Lung (tissue), 11 donors: ENCODE measurements at regions not wholly inside any gene's neighbourhood (a gene's known extent, or its start where the extent isn't known, plus 50 kb on each side); places are given as distances from the start of the nearest gene placed in this dataset.

Experiments used
- ATAC-seq: fragments of 200-7000 bp; cut with Tn5 transposase; one replicate; pipeline ENCODE4 v1.9.1; 2020; ENCODE audit warnings: moderate number of reproducible peaks; ENCODE audit not compliant: insufficient read depth, low FRiP score
- DNase-seq, 3 donors: peaks; one replicate each; pipeline ENCODE4 v3.0.0-alpha.2; 2013 to 2017
- H3K27ac ChIP-seq, 2 donors: one replicate each; pipeline ENCODE4 v1.5.1; 2013; ENCODE audit warnings: mild to moderate bottlenecking in 2 of 2, moderate library complexity in 2 of 2, control low read depth in 1 of 2, inconsistent platforms in 1 of 2, low read depth in 1 of 2, low read length in 1 of 2
- H3K27me3 ChIP-seq, 3 donors: one replicate each; pipeline ENCODE4 v1.5.1; 2013; ENCODE audit warnings: low read length in 2 of 3; ENCODE audit not compliant: control insufficient read depth in 3 of 3, insufficient read depth in 3 of 3
- H3K36me3 ChIP-seq, 4 donors: one replicate each; pipeline ENCODE4 v1.5.1; 2013; ENCODE audit warnings: low read length in 4 of 4, mild to moderate bottlenecking in 1 of 4, moderate library complexity in 1 of 4; ENCODE audit not compliant: control insufficient read depth in 4 of 4, insufficient read depth in 4 of 4
- H3K4me1 ChIP-seq, 5 donors: one replicate each; pipeline ENCODE4 v1.5.1; 2013; ENCODE audit warnings: low read length in 5 of 5, mild to moderate bottlenecking in 2 of 5, moderate library complexity in 1 of 5; ENCODE audit not compliant: control insufficient read depth in 5 of 5, insufficient read depth in 5 of 5
- H3K4me3 ChIP-seq: one replicate; pipeline ENCODE4 v1.5.1; 2013; ENCODE audit warnings: mild to moderate bottlenecking, control low read depth, moderate library complexity
- H3K9ac ChIP-seq, 2 donors: one replicate each; pipeline ENCODE4 v1.5.1; 2013; ENCODE audit warnings: low read length in 2 of 2, control low read depth in 1 of 2; ENCODE audit not compliant: insufficient read depth in 1 of 2
- H3K9me3 ChIP-seq, 4 donors: one replicate each; pipeline ENCODE4 v1.5.1; 2013; ENCODE audit warnings: low read length in 3 of 4, mild to moderate bottlenecking in 1 of 4, moderate library complexity in 1 of 4; ENCODE audit not compliant: control insufficient read depth in 4 of 4, insufficient read depth in 3 of 4
- CTCF ChIP-seq: IDR thresholded peaks from 2 replicates; pipeline ENCODE4 v1.5.1; 2012; ENCODE audit warnings: mild to moderate bottlenecking; ENCODE audit errors: control extremely low read depth, extremely low read depth
- WGBS, 2 donors: extraction: QIAGEN DNeasy Blood & Tissue Kit; methylation state at CpG; one replicate each; pipeline ENCODE4 v1.1.7; 2013; 5-methylcytosine and 5-hydroxymethylcytosine counted together
- donor health status: control.
- donor health status: control.
- donor health status: Bipolar disorder and iron deficiency.
- donor health status: healthy.
- donor health status: DM: yes; HTN: yes; CAD: no.

GRCh38 chrX:39709812-39710211 lies 387.9 kb downstream of the BCOR start:
- H3K36me3 ChIP-seq: no peaks in the 10 kb centered on the region
- H3K4me1 ChIP-seq: peaks cover 0 to 2% (median 0%) of the 10 kb centered on the region in 5 donors
- H3K27ac ChIP-seq: no peak overlapping the region
- peaks cover 0 to 15% (median 15%) of the 10 kb centered on the region in 3 donors for H3K27me3 ChIP-seq
- H3K9ac ChIP-seq: no peak overlapping the region
- ATAC-seq: no peak
- WGBS, 2 donors: 87 to 89% methylated on average over 2 of the region's 2 CpGs
- peaks cover 0 to 6% (median 0%) of the 10 kb centered on the region in 4 donors for H3K9me3 ChIP-seq
- no peak overlapping the region for H3K4me3 ChIP-seq
- no peak for TF ChIP-seq CTCF
- no peak for DNase-seq

- TF ChIP-seq CTCF: no peak
- no peaks in the 10 kb centered on the region for H3K36me3 ChIP-seq
- H3K27me3 ChIP-seq: peaks cover 0 to 15% (median 13%) of the 10 kb centered on the region in 3 donors
- no peaks in the 10 kb centered on the region for H3K4me1 ChIP-seq
- ATAC-seq (no peak), DNase-seq (no peak)
- no peak overlapping the region for H3K27ac ChIP-seq
- H3K9ac ChIP-seq: no peak overlapping the region
- H3K4me3 ChIP-seq: no peak overlapping the region
- peaks cover 0 to 9% (median 0%) of the 10 kb centered on the region in 4 donors for H3K9me3 ChIP-seq
- WGBS, 2 donors: 63 to 93% methylated on average over 1 of the region's 1 CpG
Measured at GRCh38 chrX:39710776-39711175, 387.0 kb downstream of the BCOR start.

- no peak for TF ChIP-seq CTCF
- Histone ChIP-seq H3K36me3 (no peaks in the 10 kb centered on the region), H3K4me1 (peaks cover 0 to 1% (median 0%) of the 10 kb centered on the region in 5 donors), H3K27me3 (peaks cover 0 to 15% (median 4%) of the 10 kb centered on the region in 3 donors), H3K27ac (no peak overlapping the region), H3K9ac (no peak overlapping the region), H3K9me3 (peaks cover 0 to 13% (median 0%) of the 10 kb centered on the region in 4 donors), H3K4me3 (no peak overlapping the region)
- WGBS, 2 donors: 75 to 83% methylated on average over 6 of the region's 6 CpGs
- no peak for ATAC-seq
- DNase-seq: no peak
Measured at GRCh38 chrX:39714471-39714870, 383.3 kb downstream of the BCOR start.

- H3K27ac ChIP-seq: no peak overlapping the region
- no peak overlapping the region for H3K4me3 ChIP-seq
- H3K9me3 ChIP-seq: peaks cover 0 to 13% (median 0%) of the 10 kb centered on the region in 4 donors
- no peak overlapping the region for H3K9ac ChIP-seq
- no peaks in the 10 kb centered on the region for H3K36me3 ChIP-seq
- H3K27me3 ChIP-seq: peaks cover 0 to 8% (median 6%) of the 10 kb centered on the region in 3 donors
- peaks cover 0 to 4% (median 0%) of the 10 kb centered on the region in 5 donors for H3K4me1 ChIP-seq
- DNase-seq (no peak), ATAC-seq (no peak)
- WGBS, 2 donors: 68 to 88% methylated on average over 8 of the region's 8 CpGs
- no peak for TF ChIP-seq CTCF
Measured at GRCh38 chrX:39716401-39716800, 381.4 kb downstream of the BCOR start.
